Fibroblast of lung (primary cell): ENCODE measurements at regions not wholly inside any gene's neighbourhood (a gene's known extent, or its start where the extent isn't known, plus 50 kb on each side); places are given as distances from the start of the nearest gene placed in this dataset.

Experiments
- DNase-seq, 2 donors: peaks; one replicate each; pipeline versions ENCODE4 v3.0.0 to v3.0.0-alpha.2; 2010; ENCODE audit warnings: low read depth in 2 of 2
- H2AFZ ChIP-seq: 2 replicates; pipeline ENCODE4 v1.5.1; 2012; ENCODE audit warnings: low read length, control low read depth, inconsistent platforms
- H3K27ac ChIP-seq: 2 replicates; pipeline ENCODE4 v1.5.1; 2011; ENCODE audit warnings: low read length, control low read depth; ENCODE audit not compliant: insufficient read depth
- H3K27me3 ChIP-seq: 2 replicates; pipeline ENCODE4 v1.5.1; 2011; ENCODE audit warnings: mild to moderate bottlenecking, low read length; ENCODE audit not compliant: control insufficient read depth, insufficient read depth
- H3K36me3 ChIP-seq: 2 replicates; pipeline ENCODE4 v1.5.1; 2011; ENCODE audit warnings: low read length; ENCODE audit not compliant: control insufficient read depth, insufficient read depth
- H3K4me1 ChIP-seq: 2 replicates; pipeline ENCODE4 v1.5.1; 2011; ENCODE audit warnings: low read length; ENCODE audit not compliant: control insufficient read depth, insufficient read depth; ENCODE audit errors: extremely low read depth
- H3K4me2 ChIP-seq: 2 replicates; pipeline ENCODE4 v1.5.1; 2011; ENCODE audit warnings: low read length, control low read depth; ENCODE audit not compliant: insufficient read depth; ENCODE audit errors: extremely low read depth
- H3K4me3 ChIP-seq, 4 experiments: fragments of 200-600 bp in 1 of 4; sonication (generic) in 1 of 4; replicated peaks in 1 of 4; 2 replicates each; pipeline ENCODE4 v1.5.1; 2011 to 2016; ENCODE audit warnings: low read length in 4 of 4, low read depth in 3 of 4, mild to moderate bottlenecking in 3 of 4, control low read depth in 2 of 4, inconsistent platforms in 1 of 4, mixed read lengths in 1 of 4; ENCODE audit not compliant: insufficient read depth in 1 of 4; ENCODE audit errors: control extremely low read depth in 1 of 4
- H3K79me2 ChIP-seq: 2 replicates; pipeline ENCODE4 v1.5.1; 2012; ENCODE audit warnings: mild to moderate bottlenecking, low read length, inconsistent platforms; ENCODE audit not compliant: control insufficient read depth, insufficient read depth
- H3K9ac ChIP-seq: 2 replicates; pipeline ENCODE4 v1.5.1; 2011; ENCODE audit warnings: mild to moderate bottlenecking, low read length, control low read depth; ENCODE audit not compliant: insufficient read depth
- H3K9me3 ChIP-seq: 2 replicates; pipeline ENCODE4 v1.5.1; 2012; ENCODE audit warnings: low read depth, low read length; ENCODE audit not compliant: control insufficient read depth, insufficient read depth
- H4K20me1 ChIP-seq: 2 replicates; pipeline ENCODE4 v1.5.1; 2011; ENCODE audit warnings: low read length; ENCODE audit not compliant: control insufficient read depth, insufficient read depth; ENCODE audit errors: extremely low read depth
- EZH2 ChIP-seq: IDR thresholded peaks from 2 replicates; pipeline ENCODE4 v1.5.1; 2012; ENCODE audit warnings: low read length, control low read depth, mild to moderate bottlenecking; ENCODE audit errors: missing control alignments
- TF ChIP-seq, protein P1 (sequence below), 2 donors: IDR thresholded peaks in 1 of 2; conservative IDR thresholded peaks in 1 of 2; 1 replicate in 1 of 2; 2 replicates in 1 of 2; pipeline ENCODE4 v1.5.1; 2011 to 2012; ENCODE audit warnings: low read length in 2 of 2, control low read depth in 1 of 2, inconsistent platforms in 1 of 2, low read depth in 1 of 2, mild to moderate bottlenecking in 1 of 2

DNA sequence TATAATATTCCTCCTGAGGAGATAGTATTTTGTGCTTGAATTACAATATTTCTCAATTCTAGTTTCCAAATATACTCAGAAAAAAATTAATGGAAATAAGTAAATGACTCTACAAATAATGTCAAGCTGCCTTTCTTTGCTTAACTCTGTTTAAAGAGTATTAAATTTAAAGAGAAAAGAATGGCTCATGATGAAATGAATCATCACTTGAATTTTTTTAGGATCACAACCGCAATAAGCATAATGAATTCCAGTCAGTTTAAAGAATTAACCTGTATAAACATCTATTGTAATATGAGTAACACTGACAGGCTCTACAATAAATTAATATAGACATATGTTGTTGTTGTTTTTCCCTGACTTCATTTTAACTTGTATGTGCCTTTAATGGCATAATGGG, 266.2 kb upstream of the ADGRB3 start:
- Histone ChIP-seq H3K79me2 (no peaks in the 10 kb centered on the region), H3K4me1 (no peaks in the 10 kb centered on the region), H3K4me3 (no peak overlapping the region)

DNA sequence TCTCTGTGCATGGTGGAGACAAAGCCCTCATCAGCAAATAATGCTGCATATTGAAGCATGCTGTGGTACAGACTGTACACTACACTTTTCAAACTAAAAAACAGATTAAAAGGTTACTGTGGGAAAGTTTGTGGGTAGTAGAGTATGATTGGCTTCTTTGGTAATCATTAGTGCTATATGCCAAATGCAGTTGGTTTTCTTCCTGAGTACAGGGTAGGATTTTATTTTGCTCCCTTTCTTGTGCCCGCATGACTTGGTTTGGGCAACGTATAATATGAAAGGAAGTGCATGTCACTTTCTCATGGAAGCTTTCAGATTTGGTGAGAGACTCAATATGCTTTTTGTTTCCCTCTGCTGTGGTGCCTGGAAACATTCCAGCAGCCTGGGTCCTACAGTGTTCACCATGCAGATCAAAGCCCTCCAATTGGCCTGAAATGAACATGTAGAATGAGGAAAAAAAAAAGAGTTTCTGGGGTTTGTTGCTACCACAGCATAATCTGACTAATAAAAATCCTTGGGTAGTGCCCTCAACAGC, 270.7 kb upstream of the ADGRB3 start:
- Histone ChIP-seq H3K79me2 (no peaks in the 10 kb centered on the region), H4K20me1 (no peaks in the 10 kb centered on the region), H3K4me1 (no peaks in the 10 kb centered on the region), H3K9ac (no peak overlapping the region), H3K27me3 (no peaks in the 10 kb centered on the region), H3K9me3 (no peaks in the 10 kb centered on the region), H3K4me2 (no peak overlapping the region), H3K36me3 (no peaks in the 10 kb centered on the region), H2AFZ (no peak overlapping the region), H3K4me3 (no peak overlapping the region), H3K27ac (no peak overlapping the region)
- no peak for DNase-seq
- TF ChIP-seq, protein P1, sequence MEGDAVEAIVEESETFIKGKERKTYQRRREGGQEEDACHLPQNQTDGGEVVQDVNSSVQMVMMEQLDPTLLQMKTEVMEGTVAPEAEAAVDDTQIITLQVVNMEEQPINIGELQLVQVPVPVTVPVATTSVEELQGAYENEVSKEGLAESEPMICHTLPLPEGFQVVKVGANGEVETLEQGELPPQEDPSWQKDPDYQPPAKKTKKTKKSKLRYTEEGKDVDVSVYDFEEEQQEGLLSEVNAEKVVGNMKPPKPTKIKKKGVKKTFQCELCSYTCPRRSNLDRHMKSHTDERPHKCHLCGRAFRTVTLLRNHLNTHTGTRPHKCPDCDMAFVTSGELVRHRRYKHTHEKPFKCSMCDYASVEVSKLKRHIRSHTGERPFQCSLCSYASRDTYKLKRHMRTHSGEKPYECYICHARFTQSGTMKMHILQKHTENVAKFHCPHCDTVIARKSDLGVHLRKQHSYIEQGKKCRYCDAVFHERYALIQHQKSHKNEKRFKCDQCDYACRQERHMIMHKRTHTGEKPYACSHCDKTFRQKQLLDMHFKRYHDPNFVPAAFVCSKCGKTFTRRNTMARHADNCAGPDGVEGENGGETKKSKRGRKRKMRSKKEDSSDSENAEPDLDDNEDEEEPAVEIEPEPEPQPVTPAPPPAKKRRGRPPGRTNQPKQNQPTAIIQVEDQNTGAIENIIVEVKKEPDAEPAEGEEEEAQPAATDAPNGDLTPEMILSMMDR (conservative IDR thresholded peaks at IDR 0.05 in 1 of 2, IDR thresholded peaks at IDR 0.05 in 1 of 2; ENCODE audit: low read depth in 1 of 2, low read length in 2 of 2) = no peak
- no peak for TF ChIP-seq EZH2

More for the DNA sequence above, 266.2 kb upstream of the ADGRB3 start:
- H3K27me3 ChIP-seq = no peaks in the 10 kb centered on the region
- no peak overlapping the region for H3K4me2 ChIP-seq
- DNase-seq = peak in 1 of 2 donors; percentile 3
- no peak overlapping the region for H2AFZ ChIP-seq
- no peaks in the 10 kb centered on the region for H4K20me1 ChIP-seq
- H3K9me3 ChIP-seq = no peaks in the 10 kb centered on the region
- H3K36me3 ChIP-seq = no peaks in the 10 kb centered on the region
- H3K9ac ChIP-seq = no peak overlapping the region
- H3K27ac ChIP-seq = no peak overlapping the region
- TF ChIP-seq, protein P1 (conservative IDR thresholded peaks at IDR 0.05 in 1 of 2, IDR thresholded peaks at IDR 0.05 in 1 of 2; ENCODE audit: low read depth in 1 of 2, low read length in 2 of 2) = no peak

DNA sequence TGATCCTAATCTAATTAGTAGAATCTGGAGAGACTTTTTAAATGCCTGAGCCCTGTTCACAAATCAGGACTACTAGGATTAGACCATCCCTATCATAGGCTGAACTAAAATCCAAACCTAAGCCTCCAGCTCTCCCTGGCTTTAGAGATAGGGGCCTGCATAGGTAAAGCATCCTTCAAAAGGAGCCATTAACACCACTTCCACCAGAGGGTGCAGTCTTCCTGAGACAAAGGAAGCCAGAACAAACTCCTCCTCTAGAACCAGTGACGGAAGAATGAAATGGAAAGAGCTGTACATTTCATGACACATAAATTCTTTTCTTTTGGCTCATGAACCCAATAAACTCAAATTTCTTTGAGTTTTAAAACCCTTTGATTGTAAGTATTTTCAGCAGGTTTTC, 291.2 kb upstream of the ADGRB3 start:
- no peaks in the 10 kb centered on the region for H4K20me1 ChIP-seq
- no peak overlapping the region for H2AFZ ChIP-seq
- no peak overlapping the region for H3K4me3 ChIP-seq
- H3K27me3 ChIP-seq = no peaks in the 10 kb centered on the region
- H3K36me3 ChIP-seq = no peaks in the 10 kb centered on the region
- no peak for TF ChIP-seq EZH2
- TF ChIP-seq, protein P1 (conservative IDR thresholded peaks at IDR 0.05 in 1 of 2, IDR thresholded peaks at IDR 0.05 in 1 of 2; ENCODE audit: low read depth in 1 of 2, low read length in 2 of 2) = peak; percentile 33 to 62
- H3K9ac ChIP-seq = no peak overlapping the region
- no peaks in the 10 kb centered on the region for H3K79me2 ChIP-seq
- H3K4me2 ChIP-seq = no peak overlapping the region
- no peaks in the 10 kb centered on the region for H3K9me3 ChIP-seq
- H3K4me1 ChIP-seq = no peaks in the 10 kb centered on the region
- DNase-seq = peak; percentile 37 to 72
- no peak overlapping the region for H3K27ac ChIP-seq
